Prostate gland (tissue), 2 donors: ENCODE measurements at regions not wholly inside any gene's neighbourhood (a gene's known extent, or its start where the extent isn't known, plus 50 kb on each side); places are given as distances from the start of the nearest gene placed in this dataset.

ENCODE experiments used
- DNase-seq: peaks from one replicate; pipeline ENCODE4 v3.0.0-alpha.2; 2019; ENCODE audit warnings: low spot score
- H3K27ac ChIP-seq, 2 donors: fragments of 200-600 bp; sonication (generic); 2 replicates each; pipeline ENCODE4 v1.5.1; 2017 to 2019
- H3K27me3 ChIP-seq: fragments of 200-600 bp; sonication (generic); replicated peaks from 2 replicates; pipeline ENCODE4 v1.5.1; 2019; ENCODE audit not compliant: insufficient read depth
- H3K36me3 ChIP-seq, 2 donors: fragments of 200-600 bp; sonication (generic); 1 replicate in 1 of 2; 2 replicates in 1 of 2; pipeline versions ENCODE4 v1.5.1 to v1.8.1; 2017 to 2019
- H3K4me1 ChIP-seq: fragments of 200-600 bp; sonication (generic); replicated peaks from 2 replicates; pipeline ENCODE4 v1.5.1; 2019
- H3K4me3 ChIP-seq, 2 donors: fragments of 200-600 bp; sonication (generic); 2 replicates each; pipeline ENCODE4 v1.5.1; 2017 to 2019
- H3K9me3 ChIP-seq: fragments of 200-600 bp; sonication (generic); 2 replicates; pipeline ENCODE4 v1.5.1; 2017
- CTCF ChIP-seq, 4 experiments: fragments of 200-600 bp in 2 of 4; fragments of 450-650 bp in 2 of 4; sonication (generic) in 2 of 4; IDR thresholded peaks; 1 replicate in 3 of 4; 2 replicates in 1 of 4; pipeline ENCODE4 v1.5.1; 2016 to 2019; ENCODE audit warnings: antibody characterized with exemption in 4 of 4, mild to moderate bottlenecking in 2 of 4, moderate library complexity in 2 of 4
- POLR2A ChIP-seq: fragments of 450-650 bp; IDR thresholded peaks from one replicate; pipeline ENCODE4 v1.6.1; 2016; ENCODE audit warnings: antibody characterized with exemption, mild to moderate bottlenecking
- POLR2AphosphoS5 ChIP-seq: sonication (generic); formaldehyde crosslinking; IDR thresholded peaks from one replicate; pipeline ENCODE4 v1.6.1; 2017; ENCODE audit warnings: antibody characterized with exemption
- WGBS: methylation state at CpG from one replicate; pipeline ENCODE4 v1.1.5; 2018; 5-methylcytosine and 5-hydroxymethylcytosine counted together
- intact Hi-C: fragments of 100-400 bp; cut with DNase I; formaldehyde crosslinking; loops from one replicate; pipeline ENCODE4 v1.14.2; 2022

- H3K4me1 ChIP-seq, result no peaks in the 10 kb centered on the region
- H3K4me3 ChIP-seq, result no peak overlapping the region
- no peak for DNase-seq
- no peaks in the 10 kb centered on the region for H3K36me3 ChIP-seq
- peaks cover 5% of the 10 kb centered on the region for H3K27me3 ChIP-seq
- 76% methylated on average over 16 of the region's 16 CpGs for WGBS
- TF ChIP-seq CTCF (IDR thresholded peaks at IDR 0.05) (no peak), POLR2AphosphoS5 (no peak), POLR2A (no peak)
- intact Hi-C loops, result no loop called here
- H3K27ac ChIP-seq, result no peak overlapping the region
- H3K9me3 ChIP-seq, result no peaks in the 10 kb centered on the region
Measured at GRCh38 chr13:112234131-112234875, 141.9 kb upstream of the SPACA7 start.

GRCh38 chr13:112236016-112236415 lies 140.1 kb upstream of the SPACA7 start:
- DNase-seq, result no peak
- TF ChIP-seq CTCF (IDR thresholded peaks at IDR 0.05), result no peak
- TF ChIP-seq POLR2A, result no peak
- no peak for TF ChIP-seq POLR2AphosphoS5
- H3K9me3 ChIP-seq, result no peaks in the 10 kb centered on the region
- WGBS, result 88% methylated on average over 7 of the region's 7 CpGs
- no peaks in the 10 kb centered on the region for H3K4me1 ChIP-seq
- no peak overlapping the region for H3K4me3 ChIP-seq
- intact Hi-C loops, result no loop called here
- no peak overlapping the region for H3K27ac ChIP-seq
- H3K36me3 ChIP-seq, result no peaks in the 10 kb centered on the region
- H3K27me3 ChIP-seq, result peaks cover 5% of the 10 kb centered on the region

GRCh38 chr13:112236539-112237197 lies 139.5 kb upstream of the SPACA7 start:
- no peak for DNase-seq
- TF ChIP-seq CTCF (IDR thresholded peaks at IDR 0.05), result no peak
- TF ChIP-seq POLR2AphosphoS5, result no peak
- TF ChIP-seq POLR2A, result no peak
- WGBS, result 65% methylated on average over 11 of the region's 11 CpGs

GRCh38 chr13:112238436-112238995 lies 137.6 kb upstream of the SPACA7 start:
- intact Hi-C loops, result no loop called here
- no peaks in the 10 kb centered on the region for H3K9me3 ChIP-seq
- H3K27me3 ChIP-seq, result peaks cover 5% of the 10 kb centered on the region
- DNase-seq, result no peak
- TF ChIP-seq POLR2AphosphoS5, result no peak
- TF ChIP-seq POLR2A, result no peak
- no peak for TF ChIP-seq CTCF (IDR thresholded peaks at IDR 0.05)
- H3K4me3 ChIP-seq, result no peak overlapping the region
- no peaks in the 10 kb centered on the region for H3K4me1 ChIP-seq
- H3K27ac ChIP-seq, result no peak overlapping the region
- WGBS, result 97% methylated on average over 12 of the region's 18 CpGs
- no peaks in the 10 kb centered on the region for H3K36me3 ChIP-seq

More at GRCh38 chr13:112236539-112237197, 139.5 kb upstream of the SPACA7 start:
- Histone ChIP-seq H3K4me1 (no peaks in the 10 kb centered on the region), H3K27ac (no peak overlapping the region), H3K9me3 (no peaks in the 10 kb centered on the region), H3K36me3 (no peaks in the 10 kb centered on the region), H3K4me3 (no peak overlapping the region), H3K27me3 (peaks cover 5% of the 10 kb centered on the region)
- intact Hi-C loops, result no loop called here
